Muscle of leg (tissue), 3 donors: ENCODE measurements at regions not wholly inside any gene's neighbourhood (a gene's known extent, or its start where the extent isn't known, plus 50 kb on each side); places are given as distances from the start of the nearest gene placed in this dataset.

Experiments
- DNase-seq: peaks from one replicate; pipeline ENCODE4 v3.0.0; 2013
- H3K27ac ChIP-seq: one replicate; pipeline ENCODE4 v1.5.1; 2013; ENCODE audit warnings: mild to moderate bottlenecking, low read length, control low read depth
- H3K27me3 ChIP-seq: one replicate; pipeline ENCODE4 v1.6.1; 2013; ENCODE audit warnings: low read length; ENCODE audit not compliant: control insufficient read depth, insufficient read depth
- H3K36me3 ChIP-seq: one replicate; pipeline ENCODE4 v1.6.1; 2013; ENCODE audit warnings: low read length; ENCODE audit not compliant: control insufficient read depth, insufficient read depth
- H3K4me1 ChIP-seq: one replicate; pipeline ENCODE4 v1.6.1; 2013; ENCODE audit warnings: low read length; ENCODE audit not compliant: control insufficient read depth, insufficient read depth
- H3K4me3 ChIP-seq: one replicate; pipeline ENCODE4 v1.5.1; 2013; ENCODE audit warnings: low read length, control low read depth
- H3K9me3 ChIP-seq: replicated peaks from 2 replicates; pipeline ENCODE4 v1.6.1; 2013; ENCODE audit warnings: low read depth, low read length; ENCODE audit not compliant: control insufficient read depth
- WGBS: methylation state at CpG from one replicate; pipeline ENCODE4 v1.1.5; 2013; ENCODE audit warnings: missing lambda C conversion rate; ENCODE audit not compliant: insufficient coverage; 5-methylcytosine and 5-hydroxymethylcytosine counted together

DNA sequence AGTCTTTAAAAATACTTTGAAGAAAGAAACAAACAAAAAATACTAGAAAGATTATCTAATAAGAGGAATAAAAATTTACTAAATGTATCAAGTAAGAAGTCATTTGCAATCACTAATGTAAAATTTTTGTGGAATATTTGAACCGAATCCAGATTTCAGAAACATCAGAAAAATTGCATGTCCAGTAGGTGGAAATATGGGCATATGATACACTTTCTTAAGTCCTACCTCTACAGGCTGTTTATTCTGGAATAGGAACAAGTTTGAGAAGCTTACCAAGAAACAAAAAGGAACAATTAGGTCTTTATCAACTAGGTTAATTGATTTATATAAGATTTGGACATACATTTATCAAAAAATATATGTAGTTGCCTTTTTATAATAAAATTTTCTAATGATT is 292.9 kb upstream of the ROBO1 start:
- DNase-seq = no peak
- Histone ChIP-seq H3K36me3 (no peaks in the 10 kb centered on the region), H3K4me1 (no peaks in the 10 kb centered on the region), H3K4me3 (no peak overlapping the region), H3K27me3 (no peaks in the 10 kb centered on the region), H3K27ac (no peak overlapping the region), H3K9me3 (no peaks in the 10 kb centered on the region)
- no CpG with 5 or more reads among the region's 1 CpG for whole genome bisulfite sequencing

- Histone ChIP-seq H3K36me3 (no peaks in the 10 kb centered on the region), H3K27ac (no peak overlapping the region), H3K27me3 (no peaks in the 10 kb centered on the region), H3K4me1 (no peaks in the 10 kb centered on the region), H3K4me3 (no peak overlapping the region), H3K9me3 (no peaks in the 10 kb centered on the region)
- no CpG with 5 or more reads among the region's 4 CpGs for WGBS
- no peak for DNase-seq
Observed at GRCh38 chr3:80055306-80055705, 287.5 kb upstream of the ROBO1 start.

- WGBS = 87% methylated on average over 14 of the region's 16 CpGs
Observed at GRCh38 chr3:80052271-80052670, 284.5 kb upstream of the ROBO1 start.

GRCh38 chr3:80051602-80051962 is 283.8 kb upstream of the ROBO1 start:
- no CpG with 5 or more reads among the region's 7 CpGs for WGBS

More at GRCh38 chr3:80052271-80052670, 284.5 kb upstream of the ROBO1 start:
- Histone ChIP-seq H3K27me3 (no peaks in the 10 kb centered on the region), H3K4me1 (no peaks in the 10 kb centered on the region), H3K9me3 (no peaks in the 10 kb centered on the region), H3K4me3 (no peak overlapping the region), H3K36me3 (no peaks in the 10 kb centered on the region), H3K27ac (no peak overlapping the region)
- no peak for DNase-seq

GRCh38 chr3:80050826-80051601 is 283.2 kb upstream of the ROBO1 start:
- H3K27ac ChIP-seq = no peak overlapping the region
- H3K4me1 ChIP-seq = no peaks in the 10 kb centered on the region
- H3K36me3 ChIP-seq = no peaks in the 10 kb centered on the region
- no peak overlapping the region for H3K4me3 ChIP-seq
- DNase-seq = no peak
- H3K27me3 ChIP-seq = no peaks in the 10 kb centered on the region
- no peaks in the 10 kb centered on the region for H3K9me3 ChIP-seq
- 92% methylated on average over 31 of the region's 34 CpGs for WGBS

More at GRCh38 chr3:80051602-80051962, 283.8 kb upstream of the ROBO1 start:
- no peak overlapping the region for H3K27ac ChIP-seq
- no peak overlapping the region for H3K4me3 ChIP-seq
- H3K36me3 ChIP-seq = no peaks in the 10 kb centered on the region
- no peaks in the 10 kb centered on the region for H3K4me1 ChIP-seq
- no peak for DNase-seq
- no peaks in the 10 kb centered on the region for H3K9me3 ChIP-seq
- H3K27me3 ChIP-seq = no peaks in the 10 kb centered on the region

- Histone ChIP-seq H3K27ac (no peak overlapping the region), H3K36me3 (no peaks in the 10 kb centered on the region), H3K4me1 (no peaks in the 10 kb centered on the region), H3K27me3 (no peaks in the 10 kb centered on the region), H3K4me3 (no peak overlapping the region), H3K9me3 (no peaks in the 10 kb centered on the region)
- DNase-seq = no peak
- 84% methylated on average over 3 of the region's 4 CpGs for WGBS
Observed at GRCh38 chr3:80043226-80043625, 275.4 kb upstream of the ROBO1 start.

DNA sequence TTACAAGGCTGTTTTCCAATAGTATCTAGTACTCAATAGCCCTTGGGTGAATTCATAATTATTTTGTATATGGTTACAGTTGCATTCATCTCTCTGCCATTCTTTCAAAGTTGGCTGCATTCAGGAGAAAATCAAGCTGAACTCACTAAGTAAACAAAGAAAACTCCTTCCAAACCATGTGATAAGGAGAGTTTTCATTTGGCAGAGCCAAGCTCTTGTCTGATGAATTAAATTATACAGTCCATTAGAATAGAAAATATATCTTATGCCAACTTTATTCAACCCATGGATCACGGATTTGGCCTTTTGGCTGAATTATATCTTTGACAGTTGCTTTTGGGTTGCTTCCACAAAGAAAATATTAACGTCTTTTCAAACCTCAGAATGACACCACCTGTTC is 272.3 kb upstream of the ROBO1 start:
- no peak for DNase-seq
- Histone ChIP-seq H3K9me3 (no peaks in the 10 kb centered on the region), H3K27ac (no peak overlapping the region), H3K36me3 (no peaks in the 10 kb centered on the region), H3K4me1 (no peaks in the 10 kb centered on the region), H3K27me3 (no peaks in the 10 kb centered on the region), H3K4me3 (no peak overlapping the region)
- no CpG with 5 or more reads among the region's 2 CpGs for WGBS

GRCh38 chr3:80036176-80036575 is 268.4 kb upstream of the ROBO1 start:
- H3K36me3 ChIP-seq = no peaks in the 10 kb centered on the region
- no peak overlapping the region for H3K4me3 ChIP-seq
- DNase-seq = no peak
- no peak overlapping the region for H3K27ac ChIP-seq
- no peaks in the 10 kb centered on the region for H3K27me3 ChIP-seq
- H3K9me3 ChIP-seq = no peaks in the 10 kb centered on the region
- H3K4me1 ChIP-seq = no peaks in the 10 kb centered on the region

DNA sequence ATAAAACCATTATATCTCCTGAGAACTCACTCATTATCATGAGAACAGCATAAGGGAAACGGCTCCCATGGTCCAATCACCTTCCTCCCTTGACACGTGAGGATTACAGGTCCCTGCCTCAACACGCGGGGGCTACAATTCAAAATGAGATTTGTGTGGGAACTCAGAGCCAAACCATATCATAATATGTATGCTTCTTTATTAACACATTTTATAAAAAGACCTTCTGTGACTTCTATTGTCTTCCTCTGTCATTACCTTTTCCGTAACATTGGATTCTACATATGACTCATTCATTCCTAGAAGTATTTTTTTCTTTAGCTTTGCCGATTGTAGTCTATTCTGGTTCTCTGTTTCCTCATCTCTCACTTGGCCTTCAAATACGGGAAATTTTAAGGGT is 267.2 kb upstream of the ROBO1 start:
- no peak overlapping the region for H3K27ac ChIP-seq
- 90% methylated on average over 2 of the region's 7 CpGs for WGBS

GRCh38 chr3:80023010-80023409 is 255.2 kb upstream of the ROBO1 start:
- no CpG with 5 or more reads among the region's 2 CpGs for WGBS
- Histone ChIP-seq H3K9me3 (no peaks in the 10 kb centered on the region), H3K4me1 (no peaks in the 10 kb centered on the region), H3K36me3 (no peaks in the 10 kb centered on the region), H3K4me3 (no peak overlapping the region), H3K27me3 (no peaks in the 10 kb centered on the region), H3K27ac (no peak overlapping the region)
- no peak for DNase-seq

More for the DNA sequence above, 267.2 kb upstream of the ROBO1 start:
- no peaks in the 10 kb centered on the region for H3K4me1 ChIP-seq
- no peak for DNase-seq
- H3K27me3 ChIP-seq = no peaks in the 10 kb centered on the region
- no peak overlapping the region for H3K4me3 ChIP-seq
- no peaks in the 10 kb centered on the region for H3K36me3 ChIP-seq
- no peaks in the 10 kb centered on the region for H3K9me3 ChIP-seq

DNA sequence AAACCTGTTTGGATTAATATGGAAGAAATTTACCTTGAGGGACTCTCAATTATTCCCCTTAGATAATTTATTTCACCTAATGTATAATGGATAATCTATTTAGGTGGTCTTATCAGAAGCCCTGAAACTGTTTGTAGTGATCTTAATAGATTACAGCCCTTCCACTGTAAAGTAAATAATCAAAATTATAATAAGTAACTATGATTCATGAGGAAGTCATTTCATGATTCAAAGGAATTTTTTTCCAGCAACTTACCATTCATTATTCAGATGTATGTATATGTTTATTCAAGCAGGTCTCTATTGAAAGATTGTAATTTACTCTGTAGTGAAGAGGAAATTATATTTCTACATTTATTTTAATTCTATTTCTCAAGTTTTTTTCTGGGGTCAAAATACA is 250.6 kb upstream of the ROBO1 start:
- Histone ChIP-seq H3K4me3 (no peak overlapping the region), H3K36me3 (no peaks in the 10 kb centered on the region), H3K4me1 (no peaks in the 10 kb centered on the region), H3K27me3 (no peaks in the 10 kb centered on the region), H3K9me3 (no peaks in the 10 kb centered on the region), H3K27ac (no peak overlapping the region)
- no peak for DNase-seq
